ENCODE measurements at regions not wholly inside any gene's neighbourhood (a gene's known extent, or its start where the extent isn't known, plus 50 kb on each side); places are given as distances from the start of the nearest gene placed in this dataset.

DNA sequence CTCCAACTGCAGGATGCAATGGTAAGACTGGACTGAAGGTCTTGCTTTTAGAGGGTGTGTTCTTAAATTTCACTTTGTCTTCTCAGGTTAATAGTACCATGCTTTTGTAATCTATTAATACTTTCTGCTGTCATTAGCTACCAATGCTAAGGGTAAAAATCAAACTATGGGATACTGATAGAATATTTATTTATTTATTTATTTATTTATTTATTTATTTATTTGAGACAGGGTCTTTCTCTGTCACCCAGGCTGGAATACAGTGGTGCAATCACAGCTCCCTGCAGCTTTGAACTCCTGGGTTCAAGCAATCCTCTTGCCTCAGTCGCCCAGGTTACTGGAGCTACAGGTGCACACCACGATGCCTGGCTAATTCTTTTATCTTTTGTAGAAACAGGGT lies 152.1 kb downstream of the SPP2 start:
- TF ChIP-seq, protein P1, sequence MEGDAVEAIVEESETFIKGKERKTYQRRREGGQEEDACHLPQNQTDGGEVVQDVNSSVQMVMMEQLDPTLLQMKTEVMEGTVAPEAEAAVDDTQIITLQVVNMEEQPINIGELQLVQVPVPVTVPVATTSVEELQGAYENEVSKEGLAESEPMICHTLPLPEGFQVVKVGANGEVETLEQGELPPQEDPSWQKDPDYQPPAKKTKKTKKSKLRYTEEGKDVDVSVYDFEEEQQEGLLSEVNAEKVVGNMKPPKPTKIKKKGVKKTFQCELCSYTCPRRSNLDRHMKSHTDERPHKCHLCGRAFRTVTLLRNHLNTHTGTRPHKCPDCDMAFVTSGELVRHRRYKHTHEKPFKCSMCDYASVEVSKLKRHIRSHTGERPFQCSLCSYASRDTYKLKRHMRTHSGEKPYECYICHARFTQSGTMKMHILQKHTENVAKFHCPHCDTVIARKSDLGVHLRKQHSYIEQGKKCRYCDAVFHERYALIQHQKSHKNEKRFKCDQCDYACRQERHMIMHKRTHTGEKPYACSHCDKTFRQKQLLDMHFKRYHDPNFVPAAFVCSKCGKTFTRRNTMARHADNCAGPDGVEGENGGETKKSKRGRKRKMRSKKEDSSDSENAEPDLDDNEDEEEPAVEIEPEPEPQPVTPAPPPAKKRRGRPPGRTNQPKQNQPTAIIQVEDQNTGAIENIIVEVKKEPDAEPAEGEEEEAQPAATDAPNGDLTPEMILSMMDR (IDR thresholded peaks at IDR 0.05; ENCODE audit: low read depth, low read length, missing control alignments), result no peak
- H3K4me3 ChIP-seq (replicated peaks; ENCODE audit: low read depth, low read length), result no peak overlapping the region
- DNase-seq (ENCODE audit: extremely low read depth, low read depth), result no peak

DNA sequence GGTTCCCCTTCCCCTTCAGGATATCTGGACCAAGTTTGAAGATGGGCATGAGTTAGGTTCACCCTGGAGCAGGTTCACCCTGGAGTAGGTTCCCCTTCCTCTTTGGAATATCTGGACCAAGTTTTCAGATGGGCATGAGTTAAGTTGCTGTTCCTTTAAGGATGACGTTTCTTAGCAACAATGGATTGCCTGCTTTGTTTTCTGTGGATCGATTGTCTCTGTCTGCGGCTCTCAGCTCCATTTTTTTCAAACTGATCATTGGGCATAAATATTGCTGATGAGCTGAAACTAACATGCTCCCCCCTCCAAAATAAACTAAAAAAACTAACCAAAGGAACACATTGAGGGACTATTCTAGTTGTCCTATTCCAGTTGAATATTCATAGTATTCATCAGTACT lies 149.5 kb downstream of the SPP2 start:
- TF ChIP-seq, protein P1 (IDR thresholded peaks at IDR 0.05; ENCODE audit: low read depth, low read length, missing control alignments), result no peak
- H3K4me3 ChIP-seq (replicated peaks; ENCODE audit: low read depth, low read length), result no peak overlapping the region
- no peak for DNase-seq (ENCODE audit: extremely low read depth, low read depth)

DNA sequence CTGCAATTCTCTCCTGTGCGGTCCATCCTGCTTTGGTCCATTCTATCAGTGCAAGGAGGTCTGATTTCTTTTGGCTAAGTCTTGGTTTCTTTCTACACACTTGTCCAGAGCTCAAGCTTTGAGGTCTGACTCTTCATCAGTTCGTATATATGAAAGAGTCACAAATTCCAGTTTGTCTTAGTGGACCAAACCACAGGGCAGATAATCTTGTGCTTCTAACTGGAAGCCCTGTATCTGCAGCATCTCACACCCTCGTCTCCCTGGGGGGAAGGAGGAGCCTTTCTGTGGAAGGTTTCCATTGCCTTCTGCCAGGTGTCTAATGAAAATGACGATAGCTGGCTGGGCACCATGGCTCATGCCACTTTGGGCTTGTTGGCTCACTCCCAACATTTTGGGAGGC lies 148.5 kb downstream of the SPP2 start:
- TF ChIP-seq, protein P1 (IDR thresholded peaks at IDR 0.05; ENCODE audit: low read depth, low read length, missing control alignments), result no peak
- DNase-seq (ENCODE audit: extremely low read depth, low read depth), result no peak
- no peak overlapping the region for H3K4me3 ChIP-seq (replicated peaks; ENCODE audit: low read depth, low read length)

GRCh38 chr2:234195516-234195915 lies 145.0 kb downstream of the SPP2 start:
- no peak for DNase-seq (ENCODE audit: extremely low read depth, low read depth)
- no peak overlapping the region for H3K4me3 ChIP-seq (replicated peaks; ENCODE audit: low read depth, low read length)
- TF ChIP-seq, protein P1 (IDR thresholded peaks at IDR 0.05; ENCODE audit: low read depth, low read length, missing control alignments), result no peak

- H3K4me3 ChIP-seq (replicated peaks; ENCODE audit: low read depth, low read length), result no peak overlapping the region
- TF ChIP-seq, protein P1 (IDR thresholded peaks at IDR 0.05; ENCODE audit: low read depth, low read length, missing control alignments), result no peak
- no peak for DNase-seq (ENCODE audit: extremely low read depth, low read depth)
Measured at GRCh38 chr2:234193977-234194563, 143.6 kb downstream of the SPP2 start.

DNA sequence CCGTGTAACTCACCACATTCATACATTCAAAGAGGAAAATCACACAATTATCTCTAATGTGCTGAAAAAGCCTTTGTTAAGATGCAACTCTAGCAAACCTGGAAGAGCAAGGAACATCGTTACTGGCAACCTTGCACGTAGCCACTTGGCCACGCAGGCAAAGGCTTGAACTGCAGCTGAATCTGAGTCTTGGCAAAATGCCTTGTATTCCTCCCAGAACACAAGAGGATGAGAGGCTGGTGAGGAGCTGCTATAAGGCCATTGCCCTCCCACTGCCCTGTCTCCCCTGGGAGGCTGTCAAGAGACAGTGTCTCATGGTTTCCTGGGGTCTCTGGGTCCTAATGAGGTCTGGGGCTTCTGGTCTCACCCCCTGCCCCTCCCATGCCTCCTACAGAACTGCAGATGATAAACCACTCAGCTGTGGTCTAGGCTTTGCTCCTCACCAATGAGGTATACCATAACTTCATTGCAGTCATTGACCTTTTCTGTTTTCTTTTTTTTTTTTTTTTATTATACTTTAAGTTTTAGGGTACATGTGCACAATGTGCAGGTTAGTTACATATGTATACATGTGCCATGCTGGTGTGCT lies 141.4 kb downstream of the SPP2 start:
- DNase-seq (ENCODE audit: extremely low read depth, low read depth), result no peak
- H3K4me3 ChIP-seq (replicated peaks; ENCODE audit: low read depth, low read length), result no peak overlapping the region
- TF ChIP-seq, protein P1 (IDR thresholded peaks at IDR 0.05; ENCODE audit: low read depth, low read length, missing control alignments), result no peak

Data from HFF-Myc (cell line).